ENCODE measurements at regions not wholly inside any gene's neighbourhood (a gene's known extent, or its start where the extent isn't known, plus 50 kb on each side); places are given as distances from the start of the nearest gene placed in this dataset.
"Not testable (repeated sequence)": the region's sequence is repeated elsewhere in the genome, so short reads cannot be mapped to it uniquely, and the experiment has no call there.

- not testable (repeated sequence) for TF ChIP-seq CTCF, EP300, POLR2A (IDR thresholded peaks at IDR 0.05)
Measured at GRCh38 chr5:5831622-5832021, 409.1 kb downstream of the ICE1 start.
